WTC11 (cell line): ENCODE measurements at regions not wholly inside any gene's neighbourhood (a gene's known extent, or its start where the extent isn't known, plus 50 kb on each side); places are given as distances from the start of the nearest gene placed in this dataset.

Source experiments
- ATAC-seq: fragments of 200-7000 bp; cut with Tn5 transposase; 2 replicates; pipeline ENCODE4 v1.10.0; 2021; ENCODE audit warnings: mild to moderate bottlenecking, moderate library complexity
- CTCF ChIA-PET: fragments of 300-600 bp; sonication (Branson Sonifier 250); formaldehyde crosslinking; loops from one replicate; lab custom pipeline; 2021; ENCODE audit warnings: antibody characterized with exemption; lab: Charles Lee
- POLR2A ChIA-PET: fragments of 350-600 bp; sonication (Branson Sonifier 250); formaldehyde crosslinking; loops from one replicate; lab custom pipeline; 2021; ENCODE audit warnings: antibody characterized with exemption; lab: Charles Lee
- DNase-seq: peaks from one replicate; pipeline ENCODE4 v3.0.0; 2021; ENCODE audit warnings: low spot score
- H3K27ac Mint-ChIP-seq: 2 replicates; pipeline ENCODE4 v1.8.0; 2021; ENCODE audit warnings: mixed read lengths
- H3K27me3 Mint-ChIP-seq: 2 replicates; pipeline ENCODE4 v1.8.0; 2021; ENCODE audit warnings: low read depth, mild to moderate bottlenecking, moderate library complexity, mixed read lengths
- H3K36me3 Mint-ChIP-seq: 2 replicates; pipeline ENCODE4 v1.8.0; 2021; ENCODE audit warnings: mixed read lengths
- H3K4me1 Mint-ChIP-seq: 2 replicates; pipeline ENCODE4 v1.8.0; 2022; ENCODE audit warnings: mixed read lengths
- H3K4me3 Mint-ChIP-seq: 2 replicates; pipeline ENCODE4 v1.8.0; 2021; ENCODE audit warnings: mild to moderate bottlenecking, moderate library complexity, mixed read lengths
- H3K9me3 Mint-ChIP-seq: 2 replicates; pipeline ENCODE4 v1.8.0; 2021; ENCODE audit warnings: mixed read lengths
- ATF3 ChIP-seq: sonication (generic); formaldehyde crosslinking; conservative IDR thresholded peaks from 2 replicates; pipeline ENCODE4 v1.8.1; 2022; ENCODE audit warnings: mild to moderate bottlenecking, missing genetic modification reagents
- E2F5 ChIP-seq: sonication (generic); formaldehyde crosslinking; IDR thresholded peaks from 2 replicates; pipeline ENCODE4 v1.8.1; 2022; ENCODE audit warnings: mild to moderate bottlenecking, moderate library complexity, missing genetic modification reagents
- FOXJ3 ChIP-seq: sonication (generic); formaldehyde crosslinking; IDR thresholded peaks from 2 replicates; pipeline ENCODE4 v1.9.0; 2021; ENCODE audit warnings: missing genetic modification reagents, mild to moderate bottlenecking, borderline replicate concordance
- FOXP4 ChIP-seq: sonication (generic); formaldehyde crosslinking; IDR thresholded peaks from 2 replicates; pipeline ENCODE4 v1.8.0; 2022; ENCODE audit warnings: mild to moderate bottlenecking, missing genetic modification reagents
- HMGA2 ChIP-seq: fragments of 250-450 bp; sonication (Bioruptor Pico); IDR thresholded peaks from 2 replicates; pipeline ENCODE4 v1.4.0; 2021; ENCODE audit warnings: mild to moderate bottlenecking, moderate library complexity
- MLX ChIP-seq: sonication (generic); formaldehyde crosslinking; IDR thresholded peaks from 2 replicates; pipeline ENCODE4 v1.8.1; 2023; ENCODE audit warnings: mild to moderate bottlenecking, missing genetic modification reagents, moderate library complexity
- NFATC4 ChIP-seq: fragments of 250-450 bp; sonication (Bioruptor Pico); IDR thresholded peaks from 2 replicates; pipeline ENCODE4 v1.9.0; 2021; ENCODE audit warnings: mild to moderate bottlenecking
- NFE2L1 ChIP-seq: sonication (generic); formaldehyde crosslinking; IDR thresholded peaks from 2 replicates; pipeline ENCODE4 v1.8.1; 2023; ENCODE audit warnings: missing genetic modification reagents
- NFYB ChIP-seq: sonication (generic); formaldehyde crosslinking; conservative IDR thresholded peaks from 2 replicates; pipeline ENCODE4 v1.8.0; 2022; ENCODE audit warnings: low read depth, missing genetic modification reagents
- NR1H2 ChIP-seq: sonication (generic); formaldehyde crosslinking; IDR thresholded peaks from 2 replicates; pipeline ENCODE4 v1.9.0; 2021; ENCODE audit warnings: mild to moderate bottlenecking, moderate library complexity, missing genetic modification reagents
- RORB ChIP-seq: fragments of 250-450 bp; sonication (Bioruptor Pico); IDR thresholded peaks from 2 replicates; pipeline ENCODE4 v1.9.0; 2021; ENCODE audit warnings: mild to moderate bottlenecking
- SOX15 ChIP-seq: fragments of 250-450 bp; sonication (Bioruptor Pico); IDR thresholded peaks from 2 replicates; pipeline ENCODE4 v1.9.0; 2021; ENCODE audit warnings: mild to moderate bottlenecking
- SP1 ChIP-seq: sonication (generic); formaldehyde crosslinking; conservative IDR thresholded peaks from 2 replicates; pipeline ENCODE4 v1.8.1; 2022; ENCODE audit warnings: missing genetic modification reagents
- TCF7 ChIP-seq: sonication (generic); formaldehyde crosslinking; IDR thresholded peaks from 2 replicates; pipeline ENCODE4 v1.8.0; 2022; ENCODE audit warnings: mild to moderate bottlenecking, low read depth, missing genetic modification reagents, moderate library complexity
- TEAD1 ChIP-seq: sonication (generic); formaldehyde crosslinking; IDR thresholded peaks from 2 replicates; pipeline ENCODE4 v1.8.0; 2022; ENCODE audit warnings: mild to moderate bottlenecking, missing genetic modification reagents
- TP53 ChIP-seq: sonication (generic); formaldehyde crosslinking; IDR thresholded peaks from 2 replicates; pipeline ENCODE4 v1.8.1; 2023; ENCODE audit warnings: mild to moderate bottlenecking, missing genetic modification reagents
- ZBTB43 ChIP-seq: sonication (generic); formaldehyde crosslinking; IDR thresholded peaks from 2 replicates; pipeline ENCODE4 v1.8.1; 2023; ENCODE audit warnings: mild to moderate bottlenecking, missing genetic modification reagents
- ZNF219 ChIP-seq: sonication (generic); formaldehyde crosslinking; IDR thresholded peaks from 2 replicates; pipeline ENCODE4 v1.8.0; 2023; ENCODE audit warnings: missing genetic modification reagents, mild to moderate bottlenecking, borderline replicate concordance
- TF ChIP-seq, protein P1 (sequence below): sonication (generic); formaldehyde crosslinking; IDR thresholded peaks from 2 replicates; pipeline ENCODE4 v1.8.1; 2023; ENCODE audit warnings: mild to moderate bottlenecking, missing genetic modification reagents, moderate library complexity

DNA sequence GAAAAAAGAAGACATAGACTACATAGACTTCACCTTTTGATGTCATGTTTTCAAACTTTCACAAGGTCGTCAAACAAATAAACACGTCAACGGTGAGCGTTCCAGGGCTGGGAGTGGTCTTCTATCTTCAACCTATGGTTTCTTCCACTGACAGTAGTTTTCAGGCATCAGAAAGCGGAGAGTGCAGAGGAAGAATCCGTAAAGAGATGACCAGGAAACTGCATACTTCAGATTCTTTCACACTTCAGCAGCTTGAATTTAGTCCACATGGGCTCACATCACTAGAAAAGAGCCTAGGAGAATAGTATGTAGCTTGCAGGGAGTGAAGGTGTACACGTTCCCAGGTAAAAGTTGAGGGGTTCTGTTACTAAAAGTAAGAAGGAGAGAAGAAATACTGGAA is 58.5 kb downstream of the NPY1R start:
- no peak for DNase-seq

DNA sequence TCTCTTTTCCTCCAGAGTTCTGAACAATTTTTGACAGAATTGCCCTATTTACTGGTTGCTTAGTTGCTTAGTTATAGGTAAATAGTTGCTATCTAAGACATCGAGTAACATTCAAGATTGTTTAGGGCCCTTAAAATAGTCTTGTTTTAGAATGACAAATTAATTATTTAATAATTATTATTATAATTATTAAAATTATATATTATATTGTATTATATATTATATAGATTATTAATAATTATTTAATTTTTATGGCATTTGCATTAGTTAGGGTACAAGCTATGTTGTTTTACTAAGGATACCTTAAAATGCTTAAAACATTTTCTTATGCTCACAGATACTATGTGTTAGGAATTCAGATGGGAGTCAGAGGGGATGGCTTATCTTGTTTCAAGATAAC is 59.2 kb downstream of the NPY1R start:
- Mint-ChIP-seq H3K27me3 (no peaks in the 10 kb centered on the region), H3K4me1 (peaks cover 32% of the 10 kb centered on the region), H3K27ac (no peak overlapping the region), H3K36me3 (no peaks in the 10 kb centered on the region)
- TF ChIP-seq NR1H2 (CRISPR knock-in tag) (no peak), HMGA2 (CRISPR knock-in tag) (peak; percentile 91)
- TF ChIP-seq, all 79 proteins: peak for 1
- no peak for DNase-seq
- ChIA-PET CTCF (no interaction called here), POLR2A (no interaction called here)
- H3K4me3 Mint-ChIP-seq, result no peak overlapping the region
- ATAC-seq, result no peak
- H3K9me3 Mint-ChIP-seq, result no peaks in the 10 kb centered on the region; the same call in 1 of the 2 replicates

More for the DNA sequence above, 58.5 kb downstream of the NPY1R start:
- peaks cover 25% of the 10 kb centered on the region for H3K4me1 Mint-ChIP-seq
- TF ChIP-seq FOXP4 (CRISPR knock-in tag) (no peak), TP53 (no peak), ATF3 (CRISPR knock-in tag) (no peak), SOX15 (no peak), ZBTB43 (CRISPR knock-in tag) (no peak), NFYB (CRISPR knock-in tag) (no peak), FOXJ3 (CRISPR knock-in tag) (no peak), NFE2L1 (CRISPR knock-in tag) (no peak), ZNF219 (CRISPR knock-in tag) (no peak), NFATC4 (CRISPR knock-in tag) (no peak), TEAD1 (CRISPR knock-in tag) (no peak), TCF7 (no peak), MLX (CRISPR knock-in tag) (no peak)
- TF ChIP-seq, protein P1, sequence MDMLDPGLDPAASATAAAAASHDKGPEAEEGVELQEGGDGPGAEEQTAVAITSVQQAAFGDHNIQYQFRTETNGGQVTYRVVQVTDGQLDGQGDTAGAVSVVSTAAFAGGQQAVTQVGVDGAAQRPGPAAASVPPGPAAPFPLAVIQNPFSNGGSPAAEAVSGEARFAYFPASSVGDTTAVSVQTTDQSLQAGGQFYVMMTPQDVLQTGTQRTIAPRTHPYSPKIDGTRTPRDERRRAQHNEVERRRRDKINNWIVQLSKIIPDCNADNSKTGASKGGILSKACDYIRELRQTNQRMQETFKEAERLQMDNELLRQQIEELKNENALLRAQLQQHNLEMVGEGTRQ (CRISPR knock-in tag), result no peak
- peak; percentile 63 for ATAC-seq
- H3K27ac Mint-ChIP-seq, result no peak overlapping the region
- H3K9me3 Mint-ChIP-seq, result no peaks in the 10 kb centered on the region; the same call in 1 of the 2 replicates
- H3K27me3 Mint-ChIP-seq, result no peaks in the 10 kb centered on the region
- ChIA-PET POLR2A (no interaction called here), CTCF (interaction anchor here (0.7 kb wide), 1 partner anchor 59 kb away, joined by 3 read pairs; the partner anchor contains the start of gene NPY1R)
- H3K36me3 Mint-ChIP-seq, result no peaks in the 10 kb centered on the region
- no peak overlapping the region for H3K4me3 Mint-ChIP-seq

- Mint-ChIP-seq H3K27me3 (no peaks in the 10 kb centered on the region), H3K36me3 (no peaks in the 10 kb centered on the region), H3K4me3 (no peak overlapping the region), H3K9me3 (no peaks in the 10 kb centered on the region), H3K4me1 (peaks cover 45% of the 10 kb centered on the region), H3K27ac (no peak overlapping the region)
- no peak for DNase-seq
- TF ChIP-seq E2F5 (CRISPR knock-in tag) (no peak), SP1 (no peak), RORB (no peak)
- ATAC-seq, result no peak
- CTCF ChIA-PET, result no interaction called here
- POLR2A ChIA-PET, result no interaction called here
These were observed 60.8 kb downstream of the NPY1R start for GRCh38 chr4:163271555-163272127.
